H9 (cell line): ENCODE measurements at regions not wholly inside any gene's neighbourhood (a gene's known extent, or its start where the extent isn't known, plus 50 kb on each side); places are given as distances from the start of the nearest gene placed in this dataset.

ENCODE experiments used
- DNase-seq: peaks from one replicate; pipeline ENCODE4 v3.0.0-alpha.2; 2017
- H2AFZ ChIP-seq: one replicate; pipeline ENCODE4 v1.6.1; 2013; ENCODE audit warnings: mild to moderate bottlenecking, low read length, control low read depth, moderate library complexity
- H2AK5ac ChIP-seq: 2 replicates; pipeline ENCODE4 v1.6.1; 2013; ENCODE audit warnings: low read length, control low read depth, mixed read lengths; ENCODE audit not compliant: insufficient read length
- H2BK120ac ChIP-seq: one replicate; pipeline ENCODE4 v1.6.1; 2013; ENCODE audit warnings: low read depth, mild to moderate bottlenecking, low read length, control low read depth, inconsistent platforms; ENCODE audit not compliant: poor library complexity, severe bottlenecking
- H2BK12ac ChIP-seq: 2 replicates; pipeline ENCODE4 v1.6.1; 2013; ENCODE audit warnings: low read length, control low read depth, mixed read lengths, low read depth; ENCODE audit not compliant: insufficient read length
- H2BK15ac ChIP-seq: 2 replicates; pipeline ENCODE4 v1.6.1; 2013; ENCODE audit warnings: low read depth, low read length, control low read depth
- H2BK20ac ChIP-seq: one replicate; pipeline ENCODE4 v1.6.1; 2013; ENCODE audit warnings: low read depth, mild to moderate bottlenecking, low read length, control low read depth, inconsistent platforms; ENCODE audit not compliant: poor library complexity, severe bottlenecking
- H2BK5ac ChIP-seq: 2 replicates; pipeline ENCODE4 v1.6.1; 2013; ENCODE audit warnings: low read length, control low read depth, mixed read lengths; ENCODE audit not compliant: insufficient read length
- H3K14ac ChIP-seq: 2 replicates; pipeline ENCODE4 v1.6.1; 2013; ENCODE audit warnings: low read length, control low read depth; ENCODE audit not compliant: insufficient read depth
- H3K18ac ChIP-seq: 2 replicates; pipeline ENCODE4 v1.6.1; 2013; ENCODE audit warnings: low read depth, mild to moderate bottlenecking, mixed read lengths, low read length, control low read depth; ENCODE audit not compliant: insufficient read length
- H3K23ac ChIP-seq: 2 replicates; pipeline ENCODE4 v1.6.1; 2013; ENCODE audit warnings: low read length, control low read depth, mixed read lengths, low read depth; ENCODE audit not compliant: insufficient read length
- H3K23me2 ChIP-seq: 2 replicates; pipeline ENCODE4 v1.6.1; 2013; ENCODE audit warnings: low read depth, mild to moderate bottlenecking, mixed read lengths, low read length, control low read depth; ENCODE audit not compliant: insufficient read length, poor library complexity, severe bottlenecking
- H3K27ac ChIP-seq: 2 replicates; pipeline ENCODE4 v1.5.1; 2013; ENCODE audit warnings: low read length, control low read depth, mixed read lengths, low read depth; ENCODE audit not compliant: insufficient read length
- H3K27me3 ChIP-seq: 2 replicates; pipeline ENCODE4 v1.6.1; 2013; ENCODE audit warnings: low read length, control low read depth, inconsistent platforms; ENCODE audit not compliant: insufficient read depth
- H3K4ac ChIP-seq: 2 replicates; pipeline ENCODE4 v1.6.1; 2013; ENCODE audit warnings: low read depth, mild to moderate bottlenecking, control low read depth, inconsistent platforms, low read length, moderate library complexity
- H3K4me1 ChIP-seq: 2 replicates; pipeline ENCODE4 v1.6.1; 2013; ENCODE audit warnings: low read length, control low read depth, inconsistent platforms; ENCODE audit not compliant: insufficient read depth
- H3K4me2 ChIP-seq: 2 replicates; pipeline ENCODE4 v1.6.1; 2013; ENCODE audit warnings: low read length, control low read depth, mixed read lengths; ENCODE audit not compliant: insufficient read length, insufficient read depth
- H3K56ac ChIP-seq: 2 replicates; pipeline ENCODE4 v1.6.1; 2013; ENCODE audit warnings: low read depth, mild to moderate bottlenecking, mixed read lengths, low read length, control low read depth; ENCODE audit not compliant: insufficient read length
- H3K79me1 ChIP-seq: 2 replicates; pipeline ENCODE4 v1.6.1; 2013; ENCODE audit warnings: low read depth, mild to moderate bottlenecking, moderate library complexity, low read length, control low read depth, inconsistent platforms; ENCODE audit not compliant: insufficient read depth, poor library complexity, severe bottlenecking
- H3K79me2 ChIP-seq: 2 replicates; pipeline ENCODE4 v1.6.1; 2013; ENCODE audit warnings: low read length, control low read depth, inconsistent platforms; ENCODE audit not compliant: insufficient read depth
- H3K9ac ChIP-seq: 2 replicates; pipeline ENCODE4 v1.6.1; 2013; ENCODE audit warnings: low read length, control low read depth, mixed read lengths; ENCODE audit not compliant: insufficient read length; ENCODE audit errors: extremely low read depth
- H3K9me3 ChIP-seq: one replicate; pipeline ENCODE4 v1.6.1; 2013; ENCODE audit warnings: low read depth, low read length, inconsistent platforms; ENCODE audit not compliant: control insufficient read depth
- H3T11ph ChIP-seq: one replicate; pipeline ENCODE4 v1.6.1; 2013; ENCODE audit warnings: mild to moderate bottlenecking, low read length, control low read depth, inconsistent platforms
- H4K20me1 ChIP-seq: one replicate; pipeline ENCODE4 v1.6.1; 2013; ENCODE audit not compliant: control insufficient read depth, insufficient read length, insufficient read depth
- H4K5ac ChIP-seq: 2 replicates; pipeline ENCODE4 v1.6.1; 2013; ENCODE audit warnings: low read depth, mild to moderate bottlenecking, mixed read lengths, low read length, control low read depth; ENCODE audit not compliant: insufficient read length
- H4K8ac ChIP-seq: replicated peaks from 2 replicates; pipeline ENCODE4 v1.6.1; 2013; ENCODE audit warnings: low read length, control low read depth, mixed read lengths, low read depth; ENCODE audit not compliant: insufficient read length
- H4K91ac ChIP-seq: 2 replicates; pipeline ENCODE4 v1.6.1; 2013; ENCODE audit warnings: low read depth, mild to moderate bottlenecking, moderate library complexity, mixed read lengths, low read length, control low read depth; ENCODE audit not compliant: insufficient read length
- H3K27ac Mint-ChIP-seq, 3 experiments: 2 replicates in 2 of 3; 3 replicates in 1 of 3; pipeline ENCODE4 v1.8.0; 2020 to 2021; ENCODE audit warnings: mixed read lengths in 3 of 3, mild to moderate bottlenecking in 1 of 3, moderate library complexity in 1 of 3
- H3K27me3 Mint-ChIP-seq: 2 replicates; pipeline ENCODE4 v1.8.0; 2021; ENCODE audit warnings: low read depth, mild to moderate bottlenecking, moderate library complexity, mixed read lengths
- H3K36me3 Mint-ChIP-seq, 3 experiments: 2 replicates in 2 of 3; 3 replicates in 1 of 3; pipeline ENCODE4 v1.8.0; 2020 to 2021; ENCODE audit warnings: low read depth in 3 of 3, mixed read lengths in 3 of 3; ENCODE audit not compliant: insufficient read depth in 1 of 3
- H3K4me1 Mint-ChIP-seq, 2 experiments: 2 replicates each; pipeline ENCODE4 v1.8.0; 2020; ENCODE audit warnings: mixed read lengths in 2 of 2
- H3K4me3 Mint-ChIP-seq, 2 experiments: 2 replicates in 1 of 2; 3 replicates in 1 of 2; pipeline ENCODE4 v1.8.0; 2020 to 2021; ENCODE audit warnings: mild to moderate bottlenecking in 2 of 2, mixed read lengths in 2 of 2, moderate library complexity in 1 of 2
- H3K9me3 Mint-ChIP-seq, 2 experiments: 2 replicates in 1 of 2; 3 replicates in 1 of 2; pipeline ENCODE4 v1.8.0; 2020; ENCODE audit warnings: mild to moderate bottlenecking in 2 of 2, mixed read lengths in 2 of 2, moderate library complexity in 1 of 2
- WGBS: extraction: QIAGEN DNeasy Blood & Tissue Kit; methylation state at CpG from one replicate; pipeline ENCODE4 v1.1.7; 2013; ENCODE audit warnings: missing lambda C conversion rate, low lambda C conversion rate, mixed read lengths; ENCODE audit not compliant: insufficient read length; ENCODE audit errors: extremely low coverage; 5-methylcytosine and 5-hydroxymethylcytosine counted together
- TF ChIP-seq, protein P1 (sequence below): fragments of 200-600 bp; sonication (generic); conservative IDR thresholded peaks from 3 replicates; pipeline ENCODE4 v1.8.0; 2021; ENCODE audit warnings: antibody characterized with exemption, mild to moderate bottlenecking

DNA sequence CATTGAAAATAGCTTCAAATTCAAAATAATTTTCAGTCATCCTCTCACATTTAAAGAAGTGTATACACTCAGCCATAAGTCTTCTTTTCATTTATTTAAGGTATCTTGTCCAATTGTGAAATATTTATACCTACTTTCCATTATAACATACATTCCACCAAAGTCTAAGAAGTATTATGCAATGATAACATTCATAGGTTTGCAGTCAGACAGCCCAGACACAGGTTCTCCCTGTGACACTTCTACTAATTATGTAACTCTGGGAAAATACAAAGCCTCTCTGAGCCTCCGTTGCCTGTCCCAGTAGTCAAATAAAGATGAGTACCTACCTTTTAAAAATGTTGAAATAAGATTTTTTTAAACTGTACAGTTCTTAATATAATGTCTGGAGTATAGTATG lies 320.9 kb upstream of the RPS23 start:
- Mint-ChIP-seq H3K9me3 (no peaks in the 10 kb centered on the region), H3K27me3 (no peaks in the 10 kb centered on the region), H3K4me1 (peaks cover 36 to 37% of the 10 kb centered on the region in 2 experiments), H3K4me3 (no peak overlapping the region), H3K27ac (no peak overlapping the region), H3K36me3 (no peaks in the 10 kb centered on the region)
- Histone ChIP-seq H3K79me1 (no peaks in the 10 kb centered on the region), H2BK15ac (no peak overlapping the region), H3K4me1 (no peaks in the 10 kb centered on the region), H3K4me2 (no peak overlapping the region), H4K20me1 (no peaks in the 10 kb centered on the region), H2AFZ (no peak overlapping the region), H3K56ac (no peak overlapping the region), H3K9ac (no peak overlapping the region), H3T11ph (no peak overlapping the region), H3K14ac (no peak overlapping the region), H3K9me3 (no peaks in the 10 kb centered on the region), H4K91ac (no peak overlapping the region), H2BK5ac (no peak overlapping the region), H2BK120ac (no peak overlapping the region), H2AK5ac (no peak overlapping the region), H3K79me2 (no peaks in the 10 kb centered on the region), H3K23ac (no peak overlapping the region), H3K27ac (no peak overlapping the region), H3K27me3 (no peaks in the 10 kb centered on the region), H3K18ac (no peak overlapping the region), H4K8ac (no peak overlapping the region), H3K4ac (no peak overlapping the region), H2BK12ac (no peak overlapping the region), H2BK20ac (no peak overlapping the region), H3K23me2 (no peaks in the 10 kb centered on the region), H4K5ac (no peak overlapping the region)
- no CpG with 5 or more reads among the region's 1 CpG for WGBS
- no peak for DNase-seq
- TF ChIP-seq, protein P1, sequence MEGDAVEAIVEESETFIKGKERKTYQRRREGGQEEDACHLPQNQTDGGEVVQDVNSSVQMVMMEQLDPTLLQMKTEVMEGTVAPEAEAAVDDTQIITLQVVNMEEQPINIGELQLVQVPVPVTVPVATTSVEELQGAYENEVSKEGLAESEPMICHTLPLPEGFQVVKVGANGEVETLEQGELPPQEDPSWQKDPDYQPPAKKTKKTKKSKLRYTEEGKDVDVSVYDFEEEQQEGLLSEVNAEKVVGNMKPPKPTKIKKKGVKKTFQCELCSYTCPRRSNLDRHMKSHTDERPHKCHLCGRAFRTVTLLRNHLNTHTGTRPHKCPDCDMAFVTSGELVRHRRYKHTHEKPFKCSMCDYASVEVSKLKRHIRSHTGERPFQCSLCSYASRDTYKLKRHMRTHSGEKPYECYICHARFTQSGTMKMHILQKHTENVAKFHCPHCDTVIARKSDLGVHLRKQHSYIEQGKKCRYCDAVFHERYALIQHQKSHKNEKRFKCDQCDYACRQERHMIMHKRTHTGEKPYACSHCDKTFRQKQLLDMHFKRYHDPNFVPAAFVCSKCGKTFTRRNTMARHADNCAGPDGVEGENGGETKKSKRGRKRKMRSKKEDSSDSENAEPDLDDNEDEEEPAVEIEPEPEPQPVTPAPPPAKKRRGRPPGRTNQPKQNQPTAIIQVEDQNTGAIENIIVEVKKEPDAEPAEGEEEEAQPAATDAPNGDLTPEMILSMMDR, result no peak
